CD1c-positive myeloid dendritic cell (primary cell): ENCODE measurements at regions not wholly inside any gene's neighbourhood (a gene's known extent, or its start where the extent isn't known, plus 50 kb on each side); places are given as distances from the start of the nearest gene placed in this dataset.
"Not testable (repeated sequence)": the region's sequence is repeated elsewhere in the genome, so short reads cannot be mapped to it uniquely, and the experiment has no call there.

Experiments used
- DNase-seq: peaks from one replicate; pipeline ENCODE4 v3.0.0-alpha.2; 2016; ENCODE audit errors: extremely low spot score

DNA sequence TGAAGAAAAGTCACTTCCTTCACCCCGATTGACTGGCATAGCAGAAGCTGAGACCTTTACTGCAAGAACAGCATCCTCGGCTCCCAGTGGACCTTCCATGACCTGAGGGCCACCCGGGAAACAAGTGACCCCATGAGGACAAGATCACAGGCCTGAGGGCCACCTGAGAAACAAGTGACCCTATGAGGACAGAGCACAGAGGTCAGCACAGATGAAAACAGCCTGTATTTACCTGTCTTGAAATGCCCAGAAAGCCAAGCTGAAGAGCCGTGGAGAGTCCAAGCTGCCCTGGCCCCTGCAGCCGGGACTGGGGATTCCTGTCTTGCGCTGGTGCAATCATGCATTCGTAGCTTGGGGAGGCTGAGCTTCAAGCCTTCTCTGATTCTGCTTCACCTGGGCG is 114.2 kb upstream of the SPACA7 start:
- no peak for DNase-seq

DNA sequence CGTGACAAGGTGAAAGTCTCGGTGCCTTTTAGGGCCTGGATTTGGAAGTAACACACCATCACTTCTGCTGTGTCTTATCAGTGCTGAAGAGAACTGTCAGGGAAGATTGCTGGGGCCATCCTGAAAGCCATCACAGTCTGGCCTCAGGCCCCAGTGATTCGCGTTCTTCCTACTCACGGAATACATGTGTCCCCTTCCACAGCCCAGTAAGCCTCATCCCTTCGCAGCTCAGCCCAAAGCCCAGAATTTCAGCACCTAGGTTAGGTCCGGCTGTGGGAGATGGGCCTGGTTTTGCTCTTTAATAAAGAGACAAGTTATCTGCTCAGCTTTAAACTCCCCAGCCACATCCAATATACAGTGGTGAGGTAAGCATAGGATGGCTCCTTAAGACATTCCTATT is 113.0 kb upstream of the SPACA7 start:
- no peak for DNase-seq

DNA sequence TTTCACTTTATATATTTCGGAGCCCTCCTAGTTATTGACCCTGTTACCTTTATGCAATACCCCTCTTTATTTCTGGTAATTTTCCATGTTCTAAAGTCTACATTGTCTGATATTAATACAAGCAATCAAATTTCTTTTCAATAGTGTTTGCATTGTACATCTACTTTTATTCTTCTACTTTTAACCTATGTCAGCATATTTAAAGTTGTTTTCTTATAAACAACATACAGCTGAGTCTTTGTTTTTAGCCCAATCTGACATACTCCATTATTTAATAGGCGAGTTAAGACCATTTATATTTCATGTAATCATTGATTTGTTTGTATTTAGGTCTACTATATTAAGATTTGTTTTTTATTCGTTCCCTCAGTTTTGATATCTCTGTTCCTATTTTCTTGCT is 108.5 kb upstream of the SPACA7 start:
- DNase-seq = no peak

DNA sequence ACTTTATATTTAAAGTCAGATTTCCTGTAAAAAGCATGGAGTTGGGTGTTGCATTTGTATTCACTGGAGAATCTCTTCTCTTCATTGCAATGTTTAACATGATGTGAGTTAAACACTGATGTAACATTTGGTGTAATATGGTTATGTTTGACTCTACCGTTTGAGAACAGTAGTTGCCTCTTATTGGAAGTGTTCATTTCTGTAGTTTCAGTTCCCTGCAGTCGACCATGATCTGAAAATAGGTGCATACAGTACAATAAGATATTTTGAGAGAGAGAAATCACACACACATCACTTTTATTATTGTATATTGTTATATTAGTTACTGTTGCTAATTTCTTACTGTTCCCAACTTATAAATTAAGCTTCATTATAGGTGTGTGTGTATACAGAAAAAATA is 105.2 kb upstream of the SPACA7 start:
- DNase-seq = no peak

DNA sequence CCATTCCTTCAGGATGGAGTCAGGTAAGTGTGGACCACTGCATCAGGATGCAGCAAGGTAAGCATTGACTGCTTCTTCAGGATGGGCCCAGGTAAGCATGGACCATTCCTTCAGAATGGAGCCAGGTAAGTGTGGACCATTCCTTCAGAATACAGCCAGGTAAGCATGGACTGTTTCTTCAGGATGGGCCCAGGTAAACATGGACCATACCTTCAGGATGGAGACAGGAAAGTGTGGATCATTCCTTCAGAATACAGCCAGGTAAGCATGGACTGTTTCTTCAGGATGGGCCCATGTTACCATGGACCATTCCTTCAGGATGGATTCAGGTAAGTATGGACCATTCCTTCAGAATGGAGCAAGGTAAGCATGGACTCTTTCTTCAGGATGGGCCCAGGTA is 89.4 kb upstream of the SPACA7 start:
- not testable (repeated sequence) for DNase-seq

DNA sequence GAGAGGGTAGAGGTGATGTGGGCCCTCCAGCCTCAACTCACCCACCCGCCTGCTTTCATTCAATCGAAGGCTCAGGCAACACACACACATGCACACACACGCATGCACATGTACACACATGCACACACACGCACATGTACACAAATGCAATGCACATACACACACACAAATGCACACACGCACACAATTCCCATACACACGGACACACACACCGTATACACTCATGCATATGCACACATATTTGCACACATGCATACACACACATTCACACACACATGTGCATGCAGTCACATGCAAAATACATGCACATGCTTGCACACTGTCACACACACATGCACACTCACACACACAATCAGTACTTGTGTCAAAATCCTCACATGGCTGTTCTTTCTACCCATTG is 55.9 kb upstream of the SPACA7 start:
- no peak for DNase-seq

DNA sequence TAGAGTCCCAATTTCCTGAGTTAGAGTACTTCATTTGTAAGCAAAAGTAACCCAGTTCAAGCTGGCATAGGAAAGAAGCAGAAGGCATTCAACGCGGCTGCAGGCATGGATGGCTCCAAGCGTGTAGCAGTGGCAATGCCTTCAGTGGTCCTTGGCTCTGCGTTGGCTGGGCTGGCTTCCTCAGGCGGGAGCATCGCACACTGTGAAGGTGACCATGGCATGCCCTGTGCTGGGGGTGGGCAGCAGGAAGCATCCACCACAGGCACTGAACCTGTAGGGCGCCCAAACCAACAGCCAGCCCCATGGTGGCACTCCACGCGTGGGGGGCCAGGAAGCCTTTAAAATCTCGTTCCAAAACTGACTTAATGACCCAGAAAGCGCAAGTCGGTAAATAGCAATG is 53.6 kb upstream of the SPACA7 start:
- no peak for DNase-seq

DNA sequence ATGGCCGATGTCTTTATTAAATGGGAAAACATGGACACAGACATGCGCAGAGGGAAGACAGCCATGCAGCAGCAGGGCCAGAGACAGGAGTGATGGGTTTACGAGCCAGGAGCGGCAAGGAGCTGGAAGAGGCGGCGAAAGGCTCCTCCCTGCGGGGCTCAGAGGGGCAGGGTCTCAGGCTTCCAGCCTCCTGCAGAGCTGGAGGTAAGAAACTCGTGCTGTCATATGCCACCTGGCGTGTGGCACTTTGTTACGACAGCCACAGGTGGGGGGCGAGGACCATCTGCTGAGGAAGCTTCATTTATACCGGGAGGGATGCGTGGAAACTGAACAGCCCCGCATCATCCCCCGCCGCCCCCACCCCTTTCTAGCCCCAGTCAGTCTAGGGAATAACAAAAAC is 52.0 kb upstream of the SPACA7 start:
- no peak for DNase-seq

DNA sequence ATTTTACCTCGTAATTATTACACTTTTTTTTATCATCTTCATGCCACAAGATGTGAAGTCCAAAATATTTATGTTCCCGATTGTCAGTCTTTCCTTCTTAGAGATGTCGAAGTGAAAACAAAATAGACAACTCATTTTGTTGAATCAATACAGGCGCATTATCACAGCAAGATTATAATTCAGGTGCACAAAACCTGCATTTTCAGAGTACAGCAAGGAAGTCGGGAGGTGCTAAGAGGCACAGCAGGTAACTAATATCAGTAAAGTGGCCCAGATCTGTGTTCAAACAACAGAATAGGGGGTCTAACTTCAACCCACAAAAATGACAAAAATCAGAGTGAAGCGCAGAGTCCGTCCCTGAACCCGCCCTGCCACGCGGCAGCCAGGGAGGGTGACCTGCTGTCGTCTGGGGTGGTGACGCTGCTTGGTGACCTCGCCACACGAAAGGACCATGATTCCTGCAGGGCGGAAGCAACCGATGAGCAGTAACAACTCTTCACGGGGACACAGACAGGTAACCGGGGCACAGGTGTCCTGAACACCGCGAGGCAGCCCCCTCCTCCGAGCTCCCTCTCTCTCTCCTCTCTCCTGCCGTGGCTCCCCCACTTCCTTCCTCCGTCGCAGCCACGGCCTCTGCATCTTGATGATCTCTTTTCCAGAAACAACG is 50.9 kb upstream of the SPACA7 start:
- DNase-seq = no peak

DNA sequence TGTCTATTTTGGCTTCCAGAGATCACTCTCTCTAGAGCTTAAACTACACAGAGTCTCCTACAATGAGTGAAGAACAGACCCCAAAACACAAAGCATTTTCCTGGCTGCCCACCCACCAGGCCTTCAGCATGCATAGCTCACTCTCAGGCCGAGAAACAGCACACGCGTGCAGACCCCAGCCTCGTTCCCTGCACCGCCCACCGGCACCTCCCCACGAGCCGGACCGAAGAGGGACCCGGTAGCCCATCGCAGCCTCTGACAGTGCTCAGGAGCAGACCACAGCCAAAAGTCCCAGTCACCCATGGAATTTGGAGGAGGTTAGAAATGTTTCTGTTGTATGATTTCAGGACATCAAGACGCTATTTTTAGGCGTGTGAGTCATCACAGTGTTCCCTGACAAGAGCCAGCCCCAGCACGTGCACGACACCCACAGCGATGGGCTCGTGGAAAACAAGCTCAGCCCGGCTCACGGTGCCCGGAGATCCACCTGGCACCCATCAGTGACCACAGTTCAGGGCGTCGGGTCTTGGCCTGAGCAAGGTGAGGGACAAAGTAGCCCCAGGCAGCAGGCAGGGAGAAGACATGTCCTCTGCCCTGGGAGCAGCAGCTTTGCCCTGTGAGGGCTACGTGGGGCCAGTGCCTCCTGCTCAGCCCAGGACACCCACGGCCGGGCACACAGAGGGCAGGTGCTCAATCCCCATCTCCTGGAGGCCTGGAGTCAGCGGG is 50.1 kb upstream of the SPACA7 start:
- DNase-seq = no peak
